GM12878 (cell line): ENCODE measurements at regions not wholly inside any gene's neighbourhood (a gene's known extent, or its start where the extent isn't known, plus 50 kb on each side); places are given as distances from the start of the nearest gene placed in this dataset.

Source experiments
- ATF2 ChIP-seq: IDR thresholded peaks from 2 replicates; pipeline ENCODE4 v1.6.1; 2012; ENCODE audit warnings: low read length, inconsistent platforms
- ATF3 ChIP-seq: IDR thresholded peaks from 2 replicates; pipeline ENCODE4 v1.6.1; 2011; ENCODE audit warnings: low read depth, mild to moderate bottlenecking, low read length, moderate library complexity, borderline replicate concordance; ENCODE audit errors: extremely low read depth
- ATF7 ChIP-seq: fragments of 450-650 bp; IDR thresholded peaks from 2 replicates; pipeline ENCODE4 v1.6.1; 2016; ENCODE audit warnings: low read depth, mild to moderate bottlenecking
- CHD2 ChIP-seq: IDR thresholded peaks from 2 replicates; pipeline ENCODE4 v1.6.1; 2011; ENCODE audit warnings: low read depth, low read length, improper control_type of control experiment, borderline replicate concordance
- CHD4 ChIP-seq: fragments of 200-600 bp; sonication (generic); IDR thresholded peaks from 2 replicates; pipeline ENCODE4 v1.6.1; 2016; ENCODE audit warnings: mild to moderate bottlenecking
- CREB1 ChIP-seq: IDR thresholded peaks from 2 replicates; pipeline ENCODE4 v1.6.1; 2012; ENCODE audit warnings: low read depth, mild to moderate bottlenecking, inconsistent platforms
- EP300 ChIP-seq, 2 experiments: fragments of 150-350 bp in 1 of 2; IDR thresholded peaks; 2 replicates each; pipeline ENCODE4 v1.6.1; 2011 to 2012; ENCODE audit warnings: low read depth in 2 of 2, low read length in 2 of 2, borderline replicate concordance in 1 of 2, improper control_type of control experiment in 1 of 2, inconsistent platforms in 1 of 2; ENCODE audit not compliant: control insufficient read depth in 1 of 2
- IKZF1 ChIP-seq: fragments of 450-650 bp; conservative IDR thresholded peaks from 2 replicates; pipeline ENCODE4 v1.6.1; 2017; ENCODE audit warnings: antibody characterized with exemption, mild to moderate bottlenecking
- MEF2A ChIP-seq: IDR thresholded peaks from 2 replicates; pipeline ENCODE4 v1.6.1; 2011; ENCODE audit warnings: low read depth, mild to moderate bottlenecking, low read length, moderate library complexity; ENCODE audit not compliant: insufficient read depth
- MTA2 ChIP-seq: fragments of 450-650 bp; IDR thresholded peaks from 2 replicates; pipeline ENCODE4 v1.6.1; 2016; ENCODE audit warnings: low read depth, mild to moderate bottlenecking, moderate library complexity
- MXI1 ChIP-seq: fragments of 150-350 bp; IDR thresholded peaks from 2 replicates; pipeline ENCODE4 v1.6.1; 2011; ENCODE audit warnings: low read depth, mild to moderate bottlenecking, inconsistent platforms, low read length, improper control_type of control experiment
- NFIC ChIP-seq: IDR thresholded peaks from 2 replicates; pipeline ENCODE4 v1.6.1; 2012; ENCODE audit warnings: low read depth, mild to moderate bottlenecking, inconsistent platforms, low read length, moderate library complexity
- NRF1 ChIP-seq: conservative IDR thresholded peaks from 2 replicates; pipeline ENCODE4 v1.6.1; 2011; ENCODE audit warnings: mild to moderate bottlenecking, low read depth, low read length, improper control_type of control experiment
- PAX5 ChIP-seq: IDR thresholded peaks from 2 replicates; pipeline ENCODE4 v1.6.1; 2011; ENCODE audit warnings: low read depth, low read length, borderline replicate concordance
- PAX8 ChIP-seq: fragments of 450-650 bp; IDR thresholded peaks from 2 replicates; pipeline ENCODE4 v1.6.1; 2017; ENCODE audit warnings: mild to moderate bottlenecking, moderate library complexity
- RAD21 ChIP-seq: IDR thresholded peaks from 2 replicates; pipeline ENCODE4 v1.6.1; 2011; ENCODE audit warnings: mild to moderate bottlenecking, low read depth, low read length, moderate library complexity; ENCODE audit not compliant: insufficient read depth
- RUNX3 ChIP-seq: IDR thresholded peaks from 2 replicates; pipeline ENCODE4 v1.6.1; 2012; ENCODE audit warnings: low read length, inconsistent platforms
- SKIL ChIP-seq: fragments of 450-650 bp; IDR thresholded peaks from 2 replicates; pipeline ENCODE4 v1.6.1; 2017; ENCODE audit warnings: mild to moderate bottlenecking, low read depth, inconsistent platforms; ENCODE audit not compliant: poor library complexity, severe bottlenecking
- USF2 ChIP-seq: IDR thresholded peaks from 2 replicates; pipeline ENCODE4 v1.6.1; 2011; ENCODE audit warnings: low read depth, low read length, improper control_type of control experiment, borderline replicate concordance
- ZBTB4 ChIP-seq: fragments of 450-650 bp; formaldehyde crosslinking; IDR thresholded peaks from 2 replicates; pipeline ENCODE4 v1.4.0; 2022; ENCODE audit warnings: mild to moderate bottlenecking, moderate library complexity
- ZNF217 ChIP-seq: fragments of 450-650 bp; IDR thresholded peaks from 2 replicates; pipeline ENCODE4 v1.6.1; 2017; ENCODE audit warnings: antibody characterized with exemption, mild to moderate bottlenecking
- ZNF384 ChIP-seq: IDR thresholded peaks from 2 replicates; pipeline ENCODE4 v1.6.1; 2012; ENCODE audit warnings: low read depth, mild to moderate bottlenecking, low read length, improper control_type of control experiment, borderline replicate concordance
- ZSCAN29 ChIP-seq: fragments of 450-650 bp; IDR thresholded peaks from 2 replicates; pipeline ENCODE4 v1.6.1; 2017; ENCODE audit warnings: mild to moderate bottlenecking, moderate library complexity
- ZZZ3 ChIP-seq: IDR thresholded peaks from 2 replicates; pipeline ENCODE4 v1.6.1; 2011; ENCODE audit warnings: low read depth; ENCODE audit not compliant: control insufficient read depth, insufficient read length

- peak; percentile 25; the same call in 1 of the 2 replicates for TF ChIP-seq MXI1
- TF ChIP-seq ZNF217: no peak
- TF ChIP-seq CHD2: peak; percentile 58; the same call in 1 of the 2 replicates
- TF ChIP-seq EP300 (IDR thresholded peaks at IDR 0.05; ENCODE audit: borderline replicate concordance in 1 of 2, control insufficient read depth in 1 of 2, low read depth in 2 of 2, low read length in 2 of 2): peak in 1 of 2 experiments; percentile 74; a peak in 2 of 4 replicates
- TF ChIP-seq ZBTB4: no peak
- TF ChIP-seq ZSCAN29: no peak
- no peak for TF ChIP-seq ZZZ3
- TF ChIP-seq NRF1: no peak
- TF ChIP-seq PAX8: no peak
- no peak for TF ChIP-seq ZNF384
- peak; percentile 64 for TF ChIP-seq SKIL
- TF ChIP-seq CREB1: 0 out of 2 replicates have a peak, but pooled peaks have one; percentile 7
- no peak for TF ChIP-seq CHD4
- peak; percentile 96 for TF ChIP-seq MEF2A
- peak; percentile 65 for TF ChIP-seq ATF2
- peak; percentile 90 for TF ChIP-seq RAD21
- no peak for TF ChIP-seq USF2
- no peak for TF ChIP-seq ATF3
- peak; percentile 89 for TF ChIP-seq RUNX3
- TF ChIP-seq MTA2: 0 out of 2 replicates have a peak, but pooled peaks have one; percentile 26
- TF ChIP-seq ATF7: peak; percentile 78
- TF ChIP-seq IKZF1: peak; percentile 55
- peak; percentile 80; the same call in 1 of the 2 replicates for TF ChIP-seq NFIC
- TF ChIP-seq PAX5: no peak
These were observed 134.4 kb upstream of the JADE1 start (continued) for GRCh38 chr4:128675083-128675482.
